NAMALWA (cell line): ENCODE measurements at regions not wholly inside any gene's neighbourhood (a gene's known extent, or its start where the extent isn't known, plus 50 kb on each side); places are given as distances from the start of the nearest gene placed in this dataset.

ENCODE experiments used
- DNase-seq: peaks from one replicate; pipeline ENCODE4 v3.0.0-alpha.2; 2015; ENCODE audit warnings: low spot score

DNA sequence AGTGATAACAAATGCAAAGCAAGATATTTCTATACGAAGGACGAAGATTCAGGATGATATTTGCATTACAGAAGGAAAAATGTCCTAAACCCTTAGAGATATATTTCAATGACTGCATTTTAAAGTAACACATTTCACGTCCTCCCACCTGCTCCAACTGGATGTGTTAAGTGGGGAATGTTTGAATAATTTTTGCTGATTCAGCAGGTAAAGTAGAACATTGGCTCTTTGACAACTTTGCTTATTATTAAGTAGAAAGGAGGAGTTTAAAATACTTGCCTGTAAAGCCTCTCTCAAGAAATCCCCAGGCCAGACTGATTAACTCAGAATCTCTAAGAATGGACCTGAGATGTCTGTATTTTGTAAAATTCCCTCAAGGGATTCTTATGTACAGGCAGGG lies 1165.2 kb upstream of the PRKX start:
- no peak for DNase-seq

DNA sequence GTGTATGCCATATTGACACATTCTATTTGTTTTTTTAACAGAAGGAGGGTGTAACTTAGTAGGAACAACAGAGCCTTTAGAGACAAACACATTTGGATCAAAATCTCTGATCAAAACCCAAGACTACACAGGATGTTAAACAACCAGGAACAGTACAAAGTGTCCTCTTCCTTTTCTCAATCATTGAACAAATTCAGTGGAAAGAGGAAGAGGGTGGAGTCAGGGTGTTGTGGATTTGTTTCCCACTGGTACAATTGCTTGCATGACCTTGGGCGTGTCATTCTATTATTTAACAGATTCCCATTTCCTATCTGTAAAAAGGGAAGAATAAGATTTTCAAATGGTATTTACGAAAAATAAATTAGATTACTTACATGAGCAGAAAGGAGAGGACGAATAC lies 1162.8 kb upstream of the PRKX start:
- no peak for DNase-seq

DNA sequence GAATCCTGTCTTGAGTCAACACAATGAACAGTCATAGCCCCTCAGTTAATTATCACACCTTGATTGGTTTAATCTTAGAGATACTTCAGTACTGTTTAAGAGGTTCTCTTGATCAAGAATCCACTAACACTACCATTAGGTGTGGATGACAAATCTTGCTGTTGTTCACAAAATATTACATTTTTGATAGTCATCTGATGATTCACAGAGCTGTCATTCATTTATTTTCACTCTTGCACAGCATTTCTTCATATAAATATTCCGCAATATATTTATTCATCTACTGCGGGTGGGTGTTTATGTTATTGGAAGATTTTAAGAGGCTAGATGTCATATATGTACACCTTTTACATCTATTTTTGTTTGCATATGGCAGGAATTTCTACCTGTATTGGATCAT lies 1138.1 kb upstream of the PRKX start:
- DNase-seq, result no peak

DNA sequence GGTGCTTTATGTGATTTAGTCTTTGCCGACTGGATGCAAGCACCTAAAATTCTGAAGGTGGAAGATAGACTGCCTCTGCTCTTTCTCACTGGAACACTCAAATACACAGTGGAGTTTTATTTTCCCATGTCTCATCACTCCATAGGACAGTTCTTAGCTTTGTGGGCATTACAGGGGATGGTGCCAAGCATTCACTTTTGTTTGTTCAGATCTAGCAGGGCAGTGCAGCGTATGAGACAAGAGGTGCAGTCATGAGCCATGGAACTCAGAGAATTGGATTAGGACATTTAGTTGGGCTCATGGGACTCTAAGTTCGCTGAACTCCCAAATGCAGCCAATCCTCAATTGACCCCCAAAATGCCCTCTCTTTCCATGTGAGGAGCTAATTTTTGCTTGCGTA lies 1136.9 kb upstream of the PRKX start:
- no peak for DNase-seq

DNA sequence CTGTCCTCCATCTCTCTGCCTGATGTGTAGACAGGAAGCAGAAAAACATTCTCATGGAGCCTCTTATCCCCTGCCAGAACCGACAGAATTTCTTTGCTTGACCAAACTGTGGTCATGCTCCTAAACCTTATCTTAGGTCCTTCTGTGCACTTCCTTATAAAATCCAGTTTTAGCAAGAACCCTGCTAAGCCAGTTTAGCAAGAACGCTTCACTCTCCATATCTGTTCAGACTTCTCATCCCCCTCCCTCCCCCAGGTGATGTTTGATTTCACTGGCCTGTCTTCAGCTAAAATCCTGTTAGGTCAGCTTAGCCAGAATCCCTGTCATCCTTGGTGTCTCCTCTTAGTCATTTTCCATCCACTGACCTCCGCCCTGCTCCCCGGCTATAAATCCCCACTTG lies 1130.9 kb upstream of the PRKX start:
- no peak for DNase-seq

DNA sequence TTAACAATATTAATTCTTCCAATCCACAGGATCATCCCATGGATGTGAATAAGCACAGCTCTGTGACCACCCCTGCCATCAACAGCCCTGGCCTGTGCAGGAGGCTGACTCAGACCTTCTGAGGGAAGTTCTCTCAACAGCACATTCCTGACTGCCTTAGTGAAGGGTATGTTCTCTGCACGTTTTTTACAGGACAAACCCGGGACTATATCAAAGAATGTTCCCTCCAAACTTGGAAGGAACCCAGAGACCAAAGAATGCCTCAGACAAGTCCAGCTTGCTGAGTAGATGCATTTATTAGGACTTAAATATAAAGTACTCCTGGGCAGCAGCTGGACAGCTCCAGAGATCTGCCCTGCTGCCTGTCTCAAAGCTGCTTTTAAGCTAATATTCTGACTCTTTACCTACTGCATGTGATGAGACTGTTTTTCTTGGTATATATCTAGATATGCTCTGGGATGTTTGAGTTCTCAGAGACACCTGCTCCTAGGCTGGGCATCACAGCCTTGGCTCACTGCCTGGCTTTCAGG lies 1127.8 kb upstream of the PRKX start:
- no peak for DNase-seq

DNA sequence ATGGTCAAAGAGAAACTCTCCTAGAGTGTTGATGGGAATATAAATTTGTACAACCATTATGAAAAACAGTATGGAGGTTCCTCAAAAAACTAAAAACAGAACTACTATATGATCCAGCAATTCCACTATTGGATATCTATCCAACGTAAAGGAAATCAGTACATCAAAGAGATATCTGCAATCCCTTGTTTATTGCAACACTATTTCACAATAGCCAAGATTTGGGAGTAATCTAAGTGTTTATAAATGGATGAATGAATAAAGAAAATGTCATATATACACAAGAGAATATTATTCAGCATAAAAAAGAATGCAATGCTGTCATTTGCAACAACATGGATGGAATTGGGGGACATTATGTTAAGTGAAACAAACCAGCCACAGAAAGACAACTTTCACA lies 1118.1 kb upstream of the PRKX start:
- DNase-seq, result no peak

DNA sequence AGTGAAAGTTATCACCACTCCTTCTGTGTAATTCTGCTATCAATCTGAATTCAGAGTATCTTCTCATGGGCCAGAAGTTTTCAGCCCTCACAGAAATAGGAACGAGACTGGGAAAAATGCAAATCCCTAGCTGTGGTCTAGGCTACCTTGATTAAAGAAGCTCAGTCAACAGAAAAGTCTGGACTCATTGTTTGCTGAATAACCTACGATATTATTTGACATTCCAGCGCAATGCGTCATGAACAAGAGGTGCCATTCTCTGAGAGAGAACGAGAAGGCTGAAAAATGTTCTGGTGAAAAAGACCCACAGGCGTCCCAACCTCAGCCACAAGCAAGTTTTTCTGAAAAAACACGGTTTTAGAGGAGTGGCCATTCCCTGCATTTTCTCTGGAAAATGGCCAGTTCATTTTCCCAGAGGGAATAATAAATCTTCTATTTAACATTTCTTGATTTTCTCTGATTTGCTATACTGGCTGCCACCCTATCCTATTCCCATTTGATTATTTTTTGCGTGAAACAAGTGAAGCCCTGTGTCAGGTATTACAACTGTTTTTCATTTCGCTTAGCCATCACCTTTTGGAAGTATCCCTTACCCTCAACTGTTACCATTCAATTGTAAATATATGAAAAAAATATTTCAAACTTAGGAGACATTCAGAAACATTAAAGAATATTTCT lies 1117.6 kb upstream of the PRKX start:
- no peak for DNase-seq

DNA sequence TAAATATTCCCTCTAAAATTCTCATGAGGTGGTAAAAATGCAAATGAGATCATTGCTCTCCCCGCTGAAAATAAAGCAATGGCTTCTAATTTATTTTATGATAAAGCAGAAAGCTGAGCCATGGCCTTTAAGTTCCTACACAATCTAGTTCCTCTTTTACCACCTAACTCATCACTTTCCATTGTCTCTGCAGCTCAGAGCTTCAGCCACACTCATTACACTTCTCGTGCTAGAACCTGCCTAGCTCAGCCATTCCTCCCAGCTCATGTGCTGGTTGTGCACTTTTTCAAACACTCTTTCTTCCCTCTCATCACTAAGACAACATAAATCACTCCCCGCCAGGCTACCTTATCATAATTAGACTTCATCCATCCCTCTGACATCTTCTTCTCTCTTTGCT lies 1112.1 kb upstream of the PRKX start:
- DNase-seq, result no peak

DNA sequence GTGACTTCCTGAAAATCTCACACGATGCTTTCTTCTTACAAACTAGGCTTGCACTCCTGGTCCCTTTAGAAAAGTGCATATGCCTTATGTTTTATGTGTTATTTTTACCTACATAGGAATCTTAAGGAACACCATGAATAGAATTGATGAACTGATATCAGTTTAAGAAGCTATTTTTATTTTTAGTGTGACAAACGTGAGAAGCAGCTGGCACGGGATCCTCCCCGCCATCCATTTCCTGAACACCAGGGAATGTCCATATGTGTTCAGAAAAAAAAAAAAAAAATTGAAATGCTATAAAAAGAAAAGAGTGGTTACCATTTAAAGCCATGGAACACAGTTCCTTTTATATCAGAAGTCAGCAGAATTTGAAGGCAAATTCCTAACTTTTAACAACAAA lies 1096.1 kb upstream of the PRKX start:
- no peak for DNase-seq

DNA sequence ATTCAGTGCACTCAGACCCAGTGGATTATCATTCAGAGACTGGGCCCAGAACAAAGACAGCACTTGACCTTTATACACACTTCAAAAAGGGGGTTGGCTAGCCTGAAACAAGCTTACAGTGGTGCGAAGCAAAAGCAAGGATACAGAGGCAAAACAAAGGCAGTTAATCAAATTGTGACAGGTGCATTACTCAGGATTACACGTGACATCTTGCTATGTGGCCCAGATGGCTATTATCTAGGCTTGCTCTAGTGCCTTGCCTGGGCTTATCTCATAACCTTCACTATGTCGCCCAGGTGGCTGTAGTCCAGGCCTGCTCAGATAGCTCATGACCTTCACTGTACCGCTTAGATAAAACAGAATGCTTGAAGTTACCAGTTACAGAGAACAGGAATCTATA lies 1092.1 kb upstream of the PRKX start:
- no peak for DNase-seq

DNA sequence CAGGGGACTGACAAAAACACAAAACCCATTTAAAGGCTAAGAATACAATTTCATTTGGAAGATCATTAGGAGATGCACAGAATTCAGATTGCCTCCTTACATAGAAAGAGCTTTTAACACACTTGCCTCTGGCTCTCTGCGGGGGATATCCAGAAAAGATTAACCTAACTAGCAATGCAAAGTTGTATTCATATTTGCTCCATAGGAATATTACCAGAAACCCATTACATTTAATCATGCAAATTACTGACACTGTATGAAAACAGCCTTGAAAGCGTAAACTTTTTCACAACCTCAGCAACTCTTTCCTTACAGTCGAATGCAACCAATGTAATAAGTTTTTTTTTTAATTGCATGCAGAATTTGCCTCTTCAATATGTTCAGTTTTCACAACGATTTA lies 1087.3 kb upstream of the PRKX start:
- DNase-seq, result no peak

DNA sequence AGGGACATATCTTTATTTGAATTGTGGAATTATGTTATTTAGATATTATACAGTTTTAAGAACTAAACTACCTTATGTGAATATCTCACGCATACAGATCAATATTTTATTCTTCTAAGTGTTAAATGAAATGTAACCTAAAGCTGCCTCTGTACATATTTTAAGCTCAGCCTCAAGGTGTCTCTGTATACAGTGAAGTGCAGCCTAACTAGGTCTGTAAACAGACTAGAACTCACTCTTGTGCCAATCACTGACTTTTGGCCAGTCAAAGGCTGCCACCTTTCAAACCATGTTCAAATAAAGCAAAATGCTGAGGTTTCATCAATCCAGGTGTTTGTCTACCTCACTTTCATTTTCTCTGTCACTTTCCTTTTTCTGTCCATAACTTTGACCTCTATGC lies 1074.5 kb upstream of the PRKX start:
- DNase-seq, result no peak

DNA sequence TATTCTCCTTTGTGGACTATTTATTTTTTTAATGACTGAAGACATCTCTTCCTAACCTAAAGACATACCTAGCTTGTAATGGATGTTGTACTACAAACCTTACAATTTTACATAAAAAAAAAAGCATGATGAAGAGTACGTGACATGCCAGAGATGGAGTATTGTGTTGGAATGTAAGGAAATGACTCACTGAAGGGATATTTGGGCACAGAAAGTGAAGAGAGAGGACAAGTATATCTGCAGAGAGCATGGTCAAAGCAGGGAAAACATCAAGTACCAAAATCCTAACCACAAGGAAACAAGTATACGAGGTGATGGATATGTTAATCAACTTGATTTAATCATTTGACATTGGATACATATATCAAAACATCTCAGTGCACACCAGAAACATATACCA lies 1051.4 kb upstream of the PRKX start:
- no peak for DNase-seq

DNA sequence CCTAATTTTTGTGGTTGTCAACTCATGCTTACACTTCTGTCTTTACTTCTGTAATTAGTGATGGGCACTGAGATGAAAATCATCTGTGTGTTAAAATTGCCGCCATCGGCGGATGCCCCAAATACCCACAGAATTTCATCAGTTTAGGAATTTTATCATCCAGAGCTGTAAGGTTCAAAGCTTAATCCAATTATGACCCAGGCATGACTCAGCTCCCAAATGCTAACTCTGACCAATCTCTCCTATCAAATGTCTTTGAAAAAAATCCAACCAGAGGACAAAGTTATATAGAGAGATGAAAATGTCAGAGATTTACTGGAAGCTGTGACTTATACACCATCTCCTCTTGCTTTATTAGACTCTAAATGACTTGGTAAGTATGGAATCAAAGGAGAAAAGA lies 1048.7 kb upstream of the PRKX start:
- no peak for DNase-seq

DNA sequence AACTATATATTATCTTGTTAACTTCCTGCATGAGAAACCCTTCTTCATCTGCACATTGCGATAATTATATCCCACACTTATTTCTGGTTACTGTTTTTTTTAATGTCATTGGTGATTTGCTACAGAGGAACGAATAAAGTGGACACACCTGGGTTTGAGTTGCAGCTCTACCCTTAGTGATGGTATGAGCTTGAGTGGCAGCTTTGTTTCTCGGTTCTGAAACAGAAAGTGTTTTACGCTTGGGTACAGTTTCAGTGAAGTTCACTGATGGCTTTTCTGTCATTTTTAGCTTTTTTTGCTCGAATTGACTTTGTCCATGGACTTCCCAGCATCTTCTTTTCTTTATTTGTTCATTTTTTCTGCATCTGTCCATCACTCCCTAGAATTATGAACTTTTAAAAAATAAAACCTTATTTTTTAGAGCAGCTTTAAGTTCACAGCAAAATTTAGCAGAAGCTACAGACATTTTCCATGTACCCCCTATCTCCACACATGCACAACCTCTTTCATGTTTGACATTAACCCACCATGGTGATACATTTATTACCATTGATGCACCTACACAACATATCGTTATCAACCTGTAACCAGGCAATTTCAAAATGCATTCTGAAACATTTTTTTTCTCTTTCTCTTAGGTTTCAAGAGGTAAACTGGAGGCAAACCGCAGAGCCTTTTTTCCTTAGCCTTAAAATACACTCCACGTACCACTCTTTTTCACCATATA lies 1041.6 kb upstream of the PRKX start:
- DNase-seq, result peak; percentile 0

DNA sequence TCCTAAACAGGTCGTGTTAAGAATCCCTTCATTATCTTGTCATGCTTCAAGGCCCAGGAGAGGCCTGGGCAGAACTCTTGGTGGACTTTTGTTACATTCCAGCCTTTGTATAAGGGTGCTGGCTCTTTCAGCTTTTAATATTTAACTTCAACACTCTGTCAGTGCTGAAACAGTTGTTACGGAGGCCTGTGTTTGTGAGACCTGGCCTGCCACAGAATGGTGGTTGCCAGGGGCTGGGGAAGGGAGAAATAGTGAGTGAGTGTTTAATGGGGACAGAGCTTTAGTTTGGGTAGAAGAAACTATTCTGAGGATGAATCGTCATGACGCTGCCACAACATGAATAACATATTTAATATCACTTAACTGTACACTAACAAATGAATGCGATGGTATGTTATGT lies 1027.6 kb upstream of the PRKX start:
- no peak for DNase-seq

DNA sequence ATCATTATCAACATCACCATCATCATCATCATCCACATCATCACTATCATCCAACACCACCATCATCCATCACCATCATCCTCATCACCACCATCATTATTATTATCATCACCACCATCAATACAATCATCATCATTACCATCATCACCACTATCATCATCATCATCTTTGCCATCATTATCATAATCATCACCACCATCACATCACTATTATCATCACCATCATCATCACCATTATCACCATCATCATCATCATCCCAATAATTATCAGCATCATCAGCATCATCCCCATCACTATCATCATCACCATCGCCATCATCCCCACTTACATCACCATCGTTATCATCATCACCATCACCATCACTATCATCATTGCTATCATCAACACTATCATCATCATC lies 1021.9 kb upstream of the PRKX start:
- DNase-seq, result no peak

DNA sequence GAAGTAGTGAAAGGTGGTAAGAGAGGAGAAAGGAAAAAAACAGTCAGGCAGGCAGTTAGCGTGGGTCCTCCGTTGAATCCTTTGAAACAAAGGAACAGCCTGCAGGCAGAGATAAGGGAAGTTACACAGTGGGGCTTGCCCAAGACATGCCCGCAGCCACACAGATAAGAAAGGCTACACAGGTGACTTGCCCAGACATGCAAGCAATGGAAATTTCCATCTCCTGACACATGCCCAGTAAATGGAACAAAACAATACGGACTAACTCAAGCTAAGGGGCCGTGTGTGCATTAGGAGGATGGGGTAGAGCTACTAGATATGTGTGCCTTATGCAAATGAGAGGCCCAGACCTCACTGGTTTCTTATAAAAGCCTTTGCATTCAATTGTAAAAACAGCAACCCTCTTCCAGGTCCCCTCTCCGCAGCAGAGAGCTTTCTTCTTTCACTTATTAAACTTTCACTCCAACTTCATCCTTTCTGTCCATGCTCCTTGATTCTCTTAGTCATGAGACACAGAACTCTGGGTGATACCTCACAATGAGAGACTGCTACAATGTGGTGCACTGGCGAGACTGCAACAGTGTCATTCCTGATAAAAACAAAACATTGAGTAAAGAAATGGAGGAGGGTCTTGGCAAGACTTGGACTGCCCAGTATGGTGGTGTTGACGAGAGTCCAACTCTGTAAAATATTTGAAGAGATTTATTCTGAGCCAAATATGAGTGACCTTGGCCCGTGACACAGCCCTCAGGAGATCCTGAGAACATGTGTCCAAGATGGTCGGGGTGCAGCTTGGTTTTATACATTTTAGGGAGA lies 997.4 kb upstream of the PRKX start:
- no peak for DNase-seq

DNA sequence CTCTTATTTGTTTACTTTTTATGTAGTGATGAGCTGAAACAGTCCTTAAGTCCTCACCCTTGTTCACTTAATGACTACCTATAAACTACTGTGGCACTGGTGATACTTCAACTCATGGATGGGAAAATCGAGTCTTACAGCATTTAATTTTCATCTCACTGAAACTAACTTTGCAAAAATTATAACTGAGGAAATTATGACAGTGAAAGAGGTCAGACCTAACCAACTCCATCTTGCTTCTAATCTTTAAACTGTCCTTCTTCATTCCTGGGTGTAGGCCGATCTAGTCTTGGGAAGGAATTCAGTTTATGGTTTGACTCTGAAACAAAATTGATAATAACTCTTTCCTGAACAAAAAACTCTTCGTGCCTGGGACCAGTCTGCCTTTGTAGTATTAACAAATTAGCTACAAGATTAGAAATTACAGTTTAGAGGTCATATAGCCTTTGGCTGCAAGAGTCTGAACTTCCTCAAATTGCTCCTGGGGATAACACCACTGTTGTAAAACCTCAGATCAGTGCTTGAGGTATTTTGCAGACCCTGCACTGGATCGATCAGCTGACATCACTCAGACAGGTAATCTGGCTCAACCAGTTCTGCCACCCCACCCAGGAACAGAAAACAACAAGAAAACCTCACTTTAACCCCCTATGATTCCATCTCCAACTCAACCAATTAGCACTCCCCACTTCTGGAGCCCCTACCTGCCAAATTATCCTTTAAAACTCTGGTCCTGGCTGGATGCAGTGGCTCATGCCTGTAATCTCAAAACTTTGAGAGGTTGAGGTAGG lies 995.7 kb upstream of the PRKX start:
- no peak for DNase-seq

DNA sequence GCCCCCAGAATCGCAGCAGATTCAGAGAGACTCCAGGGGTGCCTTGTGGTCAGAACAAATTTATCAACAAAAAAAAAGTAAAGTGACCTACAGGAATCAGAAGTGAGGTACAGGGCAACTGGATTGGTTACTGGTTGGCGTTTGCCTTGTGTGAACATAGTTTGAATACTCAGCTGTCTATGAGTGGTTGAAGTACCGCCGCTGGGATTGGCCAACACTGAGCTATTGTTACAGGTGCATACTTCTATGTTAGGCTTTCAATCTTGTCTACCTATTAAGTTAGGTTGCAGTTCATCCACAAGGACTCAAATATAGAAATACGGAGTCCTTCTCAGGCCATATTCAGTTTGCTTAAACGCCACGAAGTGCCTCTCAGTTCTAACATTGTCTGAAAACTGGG lies 993.5 kb upstream of the PRKX start:
- no peak for DNase-seq

DNA sequence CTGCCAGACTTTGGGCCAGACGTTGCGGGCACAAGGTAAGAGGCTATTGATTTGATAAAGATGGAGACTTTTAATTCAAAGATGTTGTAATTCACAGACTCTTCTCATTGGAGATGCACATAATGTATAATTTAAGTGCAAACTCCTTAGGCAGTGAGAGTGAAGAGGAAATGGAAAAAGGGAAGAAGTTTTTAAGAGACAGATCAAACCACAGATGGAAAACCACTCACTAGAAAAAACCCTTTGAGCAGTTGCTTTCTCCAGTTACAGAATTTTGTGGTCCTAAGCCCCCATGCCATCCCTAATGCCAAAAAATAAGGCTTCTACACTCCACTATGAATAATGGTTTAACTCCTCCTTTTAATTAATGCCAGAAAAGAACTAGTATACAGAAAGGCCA lies 977.1 kb upstream of the PRKX start:
- no peak for DNase-seq
